GM10266 (cell line): ENCODE measurements at regions not wholly inside any gene's neighbourhood (a gene's known extent, or its start where the extent isn't known, plus 50 kb on each side); places are given as distances from the start of the nearest gene placed in this dataset.
"Not testable (repeated sequence)": the region's sequence is repeated elsewhere in the genome, so short reads cannot be mapped to it uniquely, and the experiment has no call there.

Experiments
- DNase-seq: peaks from one replicate; pipeline ENCODE4 v3.0.0; 2012; ENCODE audit errors: extremely low spot score
- CTCF ChIP-seq: IDR thresholded peaks from 2 replicates; pipeline ENCODE4 v1.5.1; 2012; ENCODE audit warnings: mild to moderate bottlenecking, low read depth; ENCODE audit not compliant: control insufficient read depth, insufficient read depth; ENCODE audit errors: missing control alignments

- DNase-seq: no peak
- no peak for TF ChIP-seq CTCF
These were observed 80.7 kb downstream of the CMAS start for GRCh38 chr12:22126758-22127157.

GRCh38 chr12:22130671-22131070, 84.7 kb downstream of the CMAS start:
- TF ChIP-seq CTCF: no peak
- no peak for DNase-seq

GRCh38 chr12:22136604-22137117, 90.6 kb downstream of the CMAS start:
- DNase-seq: not testable (repeated sequence)
